ENCODE measurements at regions not wholly inside any gene's neighbourhood (a gene's known extent, or its start where the extent isn't known, plus 50 kb on each side); places are given as distances from the start of the nearest gene placed in this dataset.

DNA sequence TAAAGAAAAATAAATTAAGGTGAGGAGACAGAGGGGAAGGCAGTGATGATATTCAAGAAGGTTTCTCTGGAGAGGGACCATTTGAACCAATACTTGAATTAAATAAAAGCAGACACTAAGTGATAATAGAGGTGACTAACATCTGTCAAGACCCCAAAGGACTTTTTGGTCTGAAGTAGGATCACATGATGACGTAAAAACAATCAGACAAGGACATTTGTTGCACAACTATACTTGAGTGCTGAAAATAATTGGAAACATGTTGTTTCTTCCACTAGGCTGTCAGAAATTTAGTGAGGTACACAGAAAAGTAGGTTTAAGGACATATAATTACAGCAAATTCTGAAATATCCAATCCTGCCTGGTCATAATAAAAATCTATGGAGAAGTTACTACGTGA, 179.5 kb downstream of the WNT5A start:
- DNase-seq (ENCODE audit: low read depth): no peak
- no peak overlapping the region for H3K4me3 ChIP-seq (ENCODE audit: low read depth, low read length)
- TF ChIP-seq, protein P1, sequence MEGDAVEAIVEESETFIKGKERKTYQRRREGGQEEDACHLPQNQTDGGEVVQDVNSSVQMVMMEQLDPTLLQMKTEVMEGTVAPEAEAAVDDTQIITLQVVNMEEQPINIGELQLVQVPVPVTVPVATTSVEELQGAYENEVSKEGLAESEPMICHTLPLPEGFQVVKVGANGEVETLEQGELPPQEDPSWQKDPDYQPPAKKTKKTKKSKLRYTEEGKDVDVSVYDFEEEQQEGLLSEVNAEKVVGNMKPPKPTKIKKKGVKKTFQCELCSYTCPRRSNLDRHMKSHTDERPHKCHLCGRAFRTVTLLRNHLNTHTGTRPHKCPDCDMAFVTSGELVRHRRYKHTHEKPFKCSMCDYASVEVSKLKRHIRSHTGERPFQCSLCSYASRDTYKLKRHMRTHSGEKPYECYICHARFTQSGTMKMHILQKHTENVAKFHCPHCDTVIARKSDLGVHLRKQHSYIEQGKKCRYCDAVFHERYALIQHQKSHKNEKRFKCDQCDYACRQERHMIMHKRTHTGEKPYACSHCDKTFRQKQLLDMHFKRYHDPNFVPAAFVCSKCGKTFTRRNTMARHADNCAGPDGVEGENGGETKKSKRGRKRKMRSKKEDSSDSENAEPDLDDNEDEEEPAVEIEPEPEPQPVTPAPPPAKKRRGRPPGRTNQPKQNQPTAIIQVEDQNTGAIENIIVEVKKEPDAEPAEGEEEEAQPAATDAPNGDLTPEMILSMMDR (conservative IDR thresholded peaks at IDR 0.05; ENCODE audit: low read depth, low read length): no peak

DNA sequence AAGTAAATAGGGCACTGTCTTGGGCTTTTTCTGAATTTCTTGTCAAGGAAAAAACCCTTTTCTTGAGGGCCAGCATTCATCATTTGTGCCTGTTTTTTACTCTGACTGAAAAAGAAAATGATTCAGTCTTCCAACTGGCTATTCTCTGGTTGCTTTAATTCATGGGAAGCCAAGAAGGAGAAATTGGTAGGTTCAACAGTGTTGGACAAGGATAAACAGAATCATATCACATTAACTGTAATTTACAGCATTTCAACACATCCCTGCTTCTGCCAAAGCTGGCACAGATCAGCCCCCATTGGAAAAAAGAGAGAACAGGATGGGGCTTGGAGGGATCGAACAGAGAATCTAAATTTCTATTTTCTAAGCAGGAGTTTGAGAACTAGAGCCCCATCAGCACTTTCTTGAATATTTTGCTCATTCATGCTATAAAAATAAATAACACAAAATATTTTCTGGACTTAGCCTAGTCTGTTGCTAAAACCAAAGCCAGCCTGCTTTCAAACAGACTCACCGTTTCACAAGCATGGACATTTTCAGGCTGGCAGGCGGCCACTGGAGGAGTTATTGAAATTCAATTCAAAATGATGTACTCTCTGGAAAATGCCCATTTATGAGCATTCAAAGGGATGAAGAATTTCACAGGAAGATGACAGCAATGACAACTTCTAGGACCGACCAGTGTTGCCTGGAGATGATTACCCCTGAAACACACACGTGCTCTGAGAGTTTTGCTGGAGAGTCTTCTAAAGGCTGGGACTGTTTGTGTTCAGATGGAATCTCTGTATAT, 181.2 kb downstream of the WNT5A start:
- no peak for DNase-seq (ENCODE audit: low read depth)
- H3K4me3 ChIP-seq (ENCODE audit: low read depth, low read length): no peak overlapping the region
- TF ChIP-seq, protein P1 (conservative IDR thresholded peaks at IDR 0.05; ENCODE audit: low read depth, low read length): no peak

DNA sequence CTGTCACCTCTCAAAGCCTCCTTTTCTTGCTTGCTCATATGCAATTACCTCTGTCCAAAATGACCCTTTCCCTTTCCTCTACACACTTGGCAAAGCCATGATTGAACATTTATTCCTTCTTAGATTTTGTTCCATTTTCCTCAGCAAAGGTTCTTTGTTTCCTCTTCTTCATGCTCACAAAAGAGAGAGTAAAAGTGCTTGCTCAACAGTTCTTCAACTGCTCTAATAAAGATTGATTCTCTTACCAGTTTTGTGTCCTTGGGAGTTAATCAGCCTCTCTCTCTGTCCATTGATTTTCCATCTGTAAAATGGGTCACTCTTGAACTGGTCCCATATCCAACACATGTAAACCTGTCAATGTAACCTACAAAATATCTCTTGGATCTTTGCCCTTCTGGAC, 186.4 kb downstream of the WNT5A start:
- DNase-seq (ENCODE audit: low read depth): no peak

DNA sequence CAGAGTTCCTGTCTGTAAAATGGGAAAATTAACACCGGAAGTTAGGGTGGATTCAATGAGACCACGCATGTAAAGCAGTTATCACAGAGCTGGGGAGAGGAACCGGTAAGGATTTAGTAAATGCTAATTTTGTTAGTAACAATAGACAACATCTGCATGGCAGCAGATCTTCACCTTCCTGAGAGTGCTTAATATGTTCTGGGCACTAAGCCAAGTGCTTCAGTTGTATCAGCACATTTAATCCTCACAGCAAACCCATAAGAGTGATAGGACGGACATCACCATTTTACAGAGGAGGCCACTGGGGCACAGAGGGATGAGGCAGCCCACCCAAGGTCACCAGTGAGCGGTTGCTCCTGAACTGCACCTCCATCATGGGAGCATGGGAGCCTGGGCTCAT, 189.4 kb downstream of the WNT5A start:
- no peak for DNase-seq (ENCODE audit: low read depth)
- no peak overlapping the region for H3K4me3 ChIP-seq (ENCODE audit: low read depth, low read length)
- TF ChIP-seq, protein P1 (conservative IDR thresholded peaks at IDR 0.05; ENCODE audit: low read depth, low read length): no peak

More for the DNA sequence above, 186.4 kb downstream of the WNT5A start:
- H3K4me3 ChIP-seq (ENCODE audit: low read depth, low read length): no peak overlapping the region
- TF ChIP-seq, protein P1 (conservative IDR thresholded peaks at IDR 0.05; ENCODE audit: low read depth, low read length): no peak

DNA sequence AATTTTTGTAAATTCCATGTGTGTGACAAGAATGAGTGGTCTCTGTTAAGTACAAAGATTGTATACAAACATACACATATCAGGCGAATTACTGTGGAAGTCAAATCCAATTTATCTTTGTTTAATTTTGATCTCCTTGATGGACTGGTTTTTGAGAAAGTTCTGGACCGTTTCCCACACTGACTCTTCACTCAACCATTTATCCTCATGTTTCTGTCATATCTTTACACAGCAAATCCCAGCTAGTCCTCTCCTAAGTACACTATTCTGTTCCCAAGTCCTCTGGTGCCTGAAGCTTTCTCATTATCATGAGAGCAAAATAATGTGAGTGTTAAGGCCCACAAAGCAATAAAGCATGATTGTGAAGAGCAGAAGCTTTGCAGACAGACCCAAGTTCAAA, 189.9 kb downstream of the WNT5A start:
- H3K4me3 ChIP-seq (ENCODE audit: low read depth, low read length): no peak overlapping the region
- no peak for DNase-seq (ENCODE audit: low read depth)
- TF ChIP-seq, protein P1 (conservative IDR thresholded peaks at IDR 0.05; ENCODE audit: low read depth, low read length): no peak

DNA sequence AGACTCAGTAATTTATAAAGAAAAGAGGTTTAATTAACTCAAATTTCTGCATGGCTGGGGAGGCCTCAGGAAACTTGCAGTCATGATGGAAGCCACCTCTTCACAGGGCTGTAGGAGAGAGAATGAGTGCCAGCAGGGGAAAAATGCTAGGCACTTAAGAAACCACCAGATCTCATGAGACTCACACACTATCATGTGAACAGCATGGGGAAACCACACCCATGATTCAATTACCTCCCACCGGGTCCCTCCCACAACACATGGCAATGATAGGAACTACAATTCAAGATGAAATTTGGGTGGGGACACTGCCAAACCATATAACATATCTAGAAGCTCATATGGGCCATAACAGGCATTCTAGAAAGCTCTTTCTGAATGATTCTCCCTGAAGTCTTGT, 190.3 kb downstream of the WNT5A start:
- DNase-seq (ENCODE audit: low read depth): no peak
- TF ChIP-seq, protein P1 (conservative IDR thresholded peaks at IDR 0.05; ENCODE audit: low read depth, low read length): no peak
- H3K4me3 ChIP-seq (ENCODE audit: low read depth, low read length): no peak overlapping the region

DNA sequence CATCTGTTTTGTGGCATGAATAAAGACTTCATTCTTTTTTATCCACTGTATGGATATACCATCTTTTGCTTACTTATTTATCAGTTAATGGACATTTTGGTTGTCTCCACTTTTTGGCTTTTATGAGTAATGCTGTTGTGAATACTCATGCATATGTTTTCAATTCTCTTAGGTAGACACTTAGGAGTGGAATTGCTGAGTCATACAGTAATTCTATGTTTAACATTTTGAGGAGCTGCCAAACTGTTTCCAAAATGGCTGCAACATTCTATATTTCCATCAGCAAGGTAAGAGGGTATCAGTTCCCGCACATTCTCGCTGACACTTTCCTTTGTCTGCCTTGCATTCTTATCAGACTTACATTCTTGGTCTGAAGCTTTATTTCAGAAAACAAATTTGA, 191.1 kb downstream of the WNT5A start:
- DNase-seq (ENCODE audit: low read depth): no peak

More for the DNA sequence above, 191.1 kb downstream of the WNT5A start:
- TF ChIP-seq, protein P1 (conservative IDR thresholded peaks at IDR 0.05; ENCODE audit: low read depth, low read length): no peak
- no peak overlapping the region for H3K4me3 ChIP-seq (ENCODE audit: low read depth, low read length)
